Mucosa of gallbladder (tissue), 1 donor: ENCODE measurements at regions not wholly inside any gene's neighbourhood (a gene's known extent, or its start where the extent isn't known, plus 50 kb on each side); places are given as distances from the start of the nearest gene placed in this dataset.
"Not testable (repeated sequence)": the region's sequence is repeated elsewhere in the genome, so short reads cannot be mapped to it uniquely, and the experiment has no call there.

Experiments
- DNase-seq: peaks from one replicate; pipeline ENCODE4 v3.0.0-alpha.2; 2020; ENCODE audit warnings: low spot score
- donor health status: DM: no; HTN: no; CAD: no.

GRCh38 chr17:64772845-64773299 lies 110.8 kb upstream of the SMURF2 start:
- no peak for DNase-seq

DNA sequence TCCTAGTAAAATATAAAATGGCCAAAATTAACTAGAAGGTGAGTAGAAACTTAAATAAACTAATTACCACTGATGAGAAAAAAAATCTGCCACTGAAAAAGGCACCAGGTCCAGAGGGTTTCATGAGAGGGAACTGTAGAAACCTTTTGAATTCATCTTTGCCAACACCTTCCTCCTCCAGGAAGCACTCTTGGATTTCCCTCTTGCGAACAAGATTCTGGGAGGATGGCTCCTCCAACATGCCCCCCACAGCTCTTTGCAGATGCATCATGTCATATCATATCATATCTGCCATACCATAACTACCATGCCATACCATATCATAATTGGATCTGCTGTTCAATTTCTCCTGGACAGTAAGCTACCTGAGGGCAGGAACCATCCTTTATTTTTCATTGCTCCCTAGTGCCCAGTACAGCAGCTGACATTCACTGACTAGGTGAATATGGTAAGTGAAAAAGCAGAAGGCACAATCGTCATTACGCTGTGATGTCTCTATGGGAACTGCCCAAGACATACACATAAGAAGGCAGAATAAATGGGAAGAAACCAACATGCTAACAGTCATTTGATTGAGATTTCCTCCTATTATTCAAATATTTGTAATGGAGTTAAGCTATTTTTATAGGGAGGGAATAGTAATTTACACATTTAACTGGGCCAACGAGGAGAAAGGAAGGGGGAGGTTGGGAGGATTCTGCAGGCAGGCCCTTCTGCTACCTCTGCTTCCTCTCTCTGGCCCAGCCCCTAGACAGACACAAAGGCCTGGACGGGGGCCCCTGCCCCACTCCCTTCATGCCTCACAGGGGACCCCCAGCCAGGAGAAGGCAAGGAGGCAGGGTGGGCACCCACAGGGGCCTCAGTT lies 110.1 kb upstream of the SMURF2 start:
- no peak for DNase-seq

DNA sequence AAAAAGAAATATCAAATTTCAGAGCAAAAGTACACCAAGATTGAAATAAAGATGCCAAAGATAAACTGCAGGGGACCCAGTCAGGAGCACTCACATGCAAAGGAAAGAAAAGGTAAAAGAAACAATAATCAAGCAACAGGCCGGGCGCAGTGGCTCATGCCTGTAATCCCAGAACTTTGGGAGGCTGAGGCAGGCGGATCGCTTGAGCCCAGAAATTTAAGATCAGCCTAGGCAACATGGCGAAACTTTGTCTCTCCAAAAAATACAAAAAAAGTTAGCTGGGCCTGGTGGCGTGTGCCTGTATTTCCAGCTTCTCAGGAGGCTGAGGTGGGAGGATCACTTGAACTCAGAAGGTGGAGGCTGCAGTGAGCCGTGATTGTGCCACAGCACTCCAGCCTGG lies 107.6 kb upstream of the SMURF2 start:
- no peak for DNase-seq

- no peak for DNase-seq
Observed at GRCh38 chr17:64767269-64767997, 105.3 kb upstream of the SMURF2 start.

DNA sequence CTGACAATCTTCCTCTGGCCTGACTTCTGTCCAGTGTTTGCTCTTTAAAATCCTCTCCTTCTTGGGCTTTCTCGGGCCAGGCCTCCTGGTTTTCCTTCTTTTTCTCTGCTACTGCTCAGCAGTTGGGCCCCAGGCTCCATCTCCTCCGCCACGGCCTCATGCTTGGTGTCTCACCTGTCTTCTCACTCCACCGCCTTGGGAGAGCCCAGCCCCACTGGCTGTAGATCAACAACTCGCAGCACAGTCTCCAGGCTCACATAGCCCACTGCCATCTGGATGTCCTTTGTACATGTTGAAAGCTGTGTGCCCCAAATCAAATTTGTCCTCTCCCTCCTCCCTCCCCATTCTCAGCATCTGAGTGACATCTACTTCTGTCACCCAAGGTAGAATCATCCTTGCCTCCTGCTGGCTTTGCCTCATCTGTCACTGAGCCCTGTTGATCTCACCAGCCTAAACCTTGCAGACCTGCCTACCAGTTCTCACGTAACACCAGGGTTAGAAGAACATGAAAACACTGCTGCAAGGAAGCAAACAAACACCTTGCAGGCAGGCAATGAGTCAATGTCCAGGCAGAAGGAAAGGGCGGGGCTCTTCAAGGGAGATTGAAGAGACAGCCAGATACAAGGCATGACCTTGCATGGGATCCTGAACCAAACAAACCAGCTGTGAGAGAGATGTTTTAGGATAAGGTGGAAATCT lies 103.2 kb upstream of the SMURF2 start:
- DNase-seq, result no peak

- no peak for DNase-seq
Observed at GRCh38 chr17:64750891-64751677, 89.0 kb upstream of the SMURF2 start.

DNA sequence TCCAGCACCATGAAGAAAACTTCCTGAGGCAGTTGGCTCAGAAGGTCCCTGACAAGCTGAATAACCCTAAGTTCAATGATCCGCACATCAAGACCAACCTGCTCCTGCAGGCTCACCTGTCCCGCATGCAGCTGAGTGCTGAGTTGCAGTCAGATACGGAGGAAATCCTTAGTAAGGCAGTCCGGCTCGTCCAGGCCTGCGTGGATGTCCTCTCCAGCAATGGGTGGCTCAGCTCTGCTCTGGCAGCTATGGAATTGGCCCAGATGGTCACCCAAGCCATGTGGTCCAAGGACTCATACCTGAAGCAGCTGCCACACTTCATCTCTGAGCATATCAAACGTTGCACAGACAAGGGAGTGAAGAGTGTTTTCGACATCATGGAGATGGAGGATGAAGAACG lies 88.4 kb upstream of the SMURF2 start:
- no peak for DNase-seq

DNA sequence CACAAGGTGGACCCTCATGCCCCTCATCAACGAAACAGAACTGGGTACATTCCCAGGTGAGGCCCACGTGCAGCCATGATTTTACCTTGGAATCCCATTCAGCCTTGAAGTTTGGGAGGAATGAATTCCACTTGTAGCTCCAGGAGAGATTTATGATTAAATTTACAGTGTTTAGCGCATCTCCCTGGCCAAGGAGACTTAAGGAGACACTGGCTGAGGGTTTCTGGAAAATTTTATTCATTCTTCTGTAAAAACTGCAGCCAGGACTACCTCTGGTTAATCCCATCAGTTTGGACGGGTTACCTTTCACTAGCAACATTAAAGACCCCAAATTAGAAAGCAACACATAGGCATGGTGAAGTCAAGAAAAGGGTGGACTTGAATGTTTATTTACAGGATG lies 87.2 kb upstream of the SMURF2 start:
- DNase-seq, result no peak

DNA sequence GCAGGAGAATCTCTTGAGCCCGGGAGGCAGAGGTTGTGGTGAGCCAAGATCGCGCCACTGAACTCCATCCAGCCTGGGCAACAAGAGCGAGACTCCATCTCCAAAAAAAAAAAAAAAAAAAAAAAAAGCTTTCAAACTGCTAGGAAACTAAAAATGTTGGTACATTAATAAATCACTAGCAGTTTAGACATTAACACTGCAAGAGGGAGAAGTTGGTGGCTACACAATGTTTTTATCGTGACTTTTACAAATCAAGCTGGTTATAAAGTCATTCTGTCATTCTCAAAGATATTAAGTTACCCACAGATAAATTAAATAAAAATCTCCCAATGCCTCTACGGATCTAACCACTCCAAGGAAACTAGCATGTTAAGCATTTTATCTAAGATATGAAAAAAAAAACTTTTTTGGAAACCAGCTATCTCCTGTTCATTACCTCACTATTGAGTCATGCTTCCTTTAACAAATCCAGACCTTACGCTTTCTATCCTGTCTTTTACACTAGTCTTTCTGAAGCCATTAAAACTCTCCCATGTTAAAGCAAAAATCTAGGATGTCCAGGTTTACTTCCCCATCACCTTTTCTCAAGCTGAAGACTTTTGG lies 85.9 kb upstream of the SMURF2 start:
- no peak for DNase-seq

- DNase-seq, result no peak
Observed at GRCh38 chr17:64742326-64742725, 80.2 kb upstream of the SMURF2 start.

- peak; percentile 19 for DNase-seq
Observed at GRCh38 chr17:64741916-64742315, 79.8 kb upstream of the SMURF2 start.

DNA sequence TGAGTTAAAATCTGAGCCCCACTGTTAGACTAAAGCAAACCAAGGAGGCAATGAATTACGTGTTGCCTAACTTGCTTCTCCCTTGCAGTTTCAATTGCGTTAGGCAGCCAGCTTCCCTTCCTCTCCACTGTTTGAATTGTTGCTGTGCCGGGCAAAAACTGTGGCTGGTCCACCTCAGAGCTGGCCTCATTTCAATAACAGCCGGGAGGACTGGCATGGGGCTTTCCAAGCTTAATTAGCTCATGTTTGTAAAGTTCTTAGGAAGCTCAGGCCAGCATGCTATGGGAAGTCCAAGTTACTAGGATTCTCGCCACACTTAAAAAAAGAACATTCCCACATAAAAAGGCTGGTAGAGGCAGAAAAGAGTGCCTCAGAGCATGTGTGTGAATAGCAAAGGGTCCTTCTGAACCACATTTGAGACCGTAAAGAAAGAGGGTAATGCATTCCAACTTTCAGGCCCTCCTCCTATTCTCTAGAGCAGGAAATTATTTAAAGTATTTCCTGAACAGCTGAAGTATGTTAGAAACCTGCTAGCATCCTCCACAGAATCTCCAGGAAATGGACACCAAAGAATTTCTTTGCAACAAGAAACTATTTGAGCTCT lies 79.0 kb upstream of the SMURF2 start:
- peak; percentile 16 for DNase-seq

- no peak for DNase-seq
Observed at GRCh38 chr17:64739316-64740058, 77.4 kb upstream of the SMURF2 start.

DNA sequence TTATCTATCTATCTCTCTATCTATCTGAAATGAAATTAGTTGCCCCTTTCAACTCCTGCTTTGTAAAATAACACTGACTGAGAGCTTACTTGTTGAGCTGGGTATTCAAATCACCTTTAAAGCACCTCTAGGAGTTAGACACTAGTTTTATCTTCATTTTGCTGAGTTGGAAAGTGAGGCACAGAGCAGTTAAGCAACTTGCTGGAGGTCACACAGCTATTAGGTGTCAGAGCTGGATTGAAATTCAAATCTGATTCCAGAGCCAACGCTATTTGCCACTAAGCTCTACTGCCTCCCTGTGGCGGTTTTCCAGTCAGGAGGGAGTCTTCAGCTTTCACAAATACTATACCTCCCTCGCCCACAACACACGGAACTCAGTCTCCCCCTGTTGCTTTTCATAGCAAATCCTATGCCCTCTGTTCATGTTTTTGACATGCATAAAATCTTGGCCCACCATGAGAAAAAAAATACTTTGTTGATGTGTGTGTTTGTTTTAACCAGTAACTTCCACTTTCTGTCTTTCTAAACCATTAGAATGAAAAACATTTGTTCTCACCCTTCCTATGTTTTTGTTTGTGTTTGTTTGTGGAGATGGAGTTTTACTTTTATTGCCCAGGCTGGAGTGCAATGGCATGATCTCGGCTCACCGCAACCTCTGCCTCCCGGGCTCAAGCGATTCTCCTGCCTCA lies 74.8 kb upstream of the SMURF2 start:
- peak; percentile 38 for DNase-seq

GRCh38 chr17:64732336-64733006 lies 70.4 kb upstream of the SMURF2 start:
- DNase-seq, result no peak

- not testable (repeated sequence) for DNase-seq
Observed at GRCh38 chr17:64730023-64730422, 67.9 kb upstream of the SMURF2 start.

GRCh38 chr17:64729201-64729600 lies 67.1 kb upstream of the SMURF2 start:
- DNase-seq, result no peak

DNA sequence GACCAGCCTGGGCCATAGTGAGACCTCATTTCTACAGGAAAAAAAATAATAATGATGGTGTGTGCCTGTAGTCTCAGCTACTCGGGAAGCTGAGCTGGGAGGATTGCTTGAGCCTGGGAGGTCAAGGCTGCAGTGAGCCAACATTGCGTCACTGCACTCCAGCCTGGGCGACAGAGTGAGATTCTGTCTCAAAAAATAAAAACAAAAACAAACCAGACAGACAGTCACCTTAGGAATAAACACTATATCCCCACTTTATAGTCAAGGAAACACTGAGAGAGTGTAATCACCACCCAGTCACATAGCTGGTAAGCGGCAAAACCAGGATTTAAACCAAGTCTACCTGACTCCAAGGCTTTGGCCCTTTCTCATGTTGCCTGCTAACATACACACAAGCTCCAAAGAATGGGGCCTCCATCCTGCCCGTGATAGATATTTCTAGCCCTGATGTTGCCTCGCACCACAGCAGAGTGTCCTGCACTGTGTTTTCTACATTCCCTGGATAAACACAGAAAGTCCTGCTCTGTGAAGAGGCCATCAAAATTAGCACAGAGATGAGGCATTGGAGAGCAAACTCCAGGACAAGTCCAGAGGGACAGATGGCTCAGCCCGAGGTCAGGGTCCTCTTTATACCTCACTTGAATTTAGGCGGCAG lies 66.1 kb upstream of the SMURF2 start:
- DNase-seq, result no peak
